GM23248 (cell line): ENCODE measurements at regions not wholly inside any gene's neighbourhood (a gene's known extent, or its start where the extent isn't known, plus 50 kb on each side); places are given as distances from the start of the nearest gene placed in this dataset.

Experiments
- DNase-seq: peaks from one replicate; pipeline ENCODE4 v3.0.0-alpha.2; 2015
- H2AFZ ChIP-seq: fragments of 200-600 bp; sonication (generic); 2 replicates; pipeline ENCODE4 v1.6.1; 2016; ENCODE audit warnings: antibody characterized with exemption
- H3F3A ChIP-seq: fragments of 200-600 bp; sonication (generic); 2 replicates; pipeline ENCODE4 v1.6.1; 2016; ENCODE audit warnings: mild to moderate bottlenecking, antibody characterized with exemption, mixed run types; ENCODE audit not compliant: insufficient read depth
- H3K27ac ChIP-seq: fragments of 200-600 bp; sonication (generic); 2 replicates; pipeline ENCODE4 v1.5.1; 2016; ENCODE audit warnings: mild to moderate bottlenecking
- H3K27me3 ChIP-seq: fragments of 200-600 bp; sonication (generic); replicated peaks from 2 replicates; pipeline ENCODE4 v1.6.1; 2016; ENCODE audit warnings: mild to moderate bottlenecking; ENCODE audit not compliant: insufficient read depth
- H3K36me3 ChIP-seq: fragments of 200-600 bp; sonication (generic); 2 replicates; pipeline ENCODE4 v1.6.1; 2016; ENCODE audit warnings: low read depth, mild to moderate bottlenecking
- H3K4me1 ChIP-seq: fragments of 200-600 bp; sonication (generic); 2 replicates; pipeline ENCODE4 v1.6.1; 2016; ENCODE audit warnings: mild to moderate bottlenecking; ENCODE audit not compliant: insufficient read depth
- H3K4me2 ChIP-seq: fragments of 200-600 bp; sonication (generic); one replicate; pipeline ENCODE4 v1.6.1; 2016; ENCODE audit warnings: mild to moderate bottlenecking; ENCODE audit not compliant: unreplicated experiment
- H3K4me3 ChIP-seq: fragments of 200-600 bp; sonication (generic); 2 replicates; pipeline ENCODE4 v1.5.1; 2016; ENCODE audit warnings: mild to moderate bottlenecking
- H3K79me2 ChIP-seq: fragments of 200-600 bp; sonication (generic); 2 replicates; pipeline ENCODE4 v1.6.1; 2016; ENCODE audit warnings: mild to moderate bottlenecking; ENCODE audit not compliant: insufficient read depth
- H3K9ac ChIP-seq: fragments of 200-600 bp; sonication (generic); 2 replicates; pipeline ENCODE4 v1.6.1; 2016; ENCODE audit warnings: mild to moderate bottlenecking
- H3K9me2 ChIP-seq: fragments of 200-600 bp; sonication (generic); 2 replicates; pipeline ENCODE4 v1.6.1; 2016; ENCODE audit warnings: mixed run types, mild to moderate bottlenecking, moderate library complexity; ENCODE audit not compliant: insufficient read depth
- H3K9me3 ChIP-seq: fragments of 200-600 bp; sonication (generic); one replicate; pipeline ENCODE4 v1.6.1; 2017; ENCODE audit warnings: low read depth
- H4K20me1 ChIP-seq: fragments of 200-600 bp; sonication (generic); 2 replicates; pipeline ENCODE4 v1.6.0; 2016; ENCODE audit not compliant: insufficient read depth
- EZH2 ChIP-seq: fragments of 200-600 bp; sonication (generic); IDR thresholded peaks from 2 replicates; pipeline ENCODE4 v1.6.1; 2018; ENCODE audit warnings: antibody characterized with exemption, mild to moderate bottlenecking; ENCODE audit not compliant: insufficient read depth, poor library complexity, severe bottlenecking
- EZH2phosphoT487 ChIP-seq: fragments of 200-600 bp; sonication (generic); IDR thresholded peaks from 2 replicates; pipeline ENCODE4 v1.6.1; 2018; ENCODE audit warnings: antibody characterized with exemption, moderate library complexity, mild to moderate bottlenecking, low read depth; ENCODE audit not compliant: insufficient read depth
- WGBS, 2 experiments: methylation state at CpG; one replicate each; pipeline ENCODE4 v1.1.6; 2015 to 2017; ENCODE audit warnings: low lambda C conversion rate in 2 of 2, low coverage in 1 of 2; ENCODE audit errors: missing lambda C conversion rate in 2 of 2; 5-methylcytosine and 5-hydroxymethylcytosine counted together
- in situ Hi-C: fragments of 300-500 bp; cut with MboI; formaldehyde crosslinking; loops from 2 replicates; pipeline ENCODE4 v1.15.0; 2020

- in situ Hi-C loops: no loop called here
- Histone ChIP-seq H3K27ac (no peak overlapping the region), H4K20me1 (no peaks in the 10 kb centered on the region), H3K9me3 (no peaks in the 10 kb centered on the region), H3K9me2 (no peaks in the 10 kb centered on the region), H3K9ac (no peak overlapping the region), H3K4me2 (no peak overlapping the region), H3F3A (no peaks in the 10 kb centered on the region), H3K36me3 (no peaks in the 10 kb centered on the region), H3K4me1 (no peaks in the 10 kb centered on the region), H2AFZ (no peak overlapping the region), H3K79me2 (no peaks in the 10 kb centered on the region), H3K4me3 (no peak overlapping the region), H3K27me3 (no peaks in the 10 kb centered on the region)
- 10 to 11% methylated on average over 1 of the region's 1 CpG for WGBS, 2 experiments
- TF ChIP-seq EZH2: no peak
- no peak for TF ChIP-seq EZH2phosphoT487
- no peak for DNase-seq
Observed at GRCh38 chr13:70893832-70894231, 785.6 kb upstream of the KLHL1 start.

- Histone ChIP-seq H3K4me1 (no peaks in the 10 kb centered on the region), H3K4me3 (no peak overlapping the region), H2AFZ (no peak overlapping the region), H3K4me2 (no peak overlapping the region), H3K9me2 (no peaks in the 10 kb centered on the region), H3K9ac (no peak overlapping the region), H3F3A (no peaks in the 10 kb centered on the region), H4K20me1 (no peaks in the 10 kb centered on the region), H3K27me3 (no peaks in the 10 kb centered on the region), H3K27ac (no peak overlapping the region), H3K36me3 (no peaks in the 10 kb centered on the region), H3K79me2 (no peaks in the 10 kb centered on the region), H3K9me3 (no peaks in the 10 kb centered on the region)
- no peak for DNase-seq
- TF ChIP-seq EZH2: no peak
- TF ChIP-seq EZH2phosphoT487: no peak
- in situ Hi-C loops: no loop called here
Observed at GRCh38 chr13:70890289-70890688, 782.0 kb upstream of the KLHL1 start.

GRCh38 chr13:70889163-70889562, 780.9 kb upstream of the KLHL1 start:
- WGBS, 2 experiments: 23 to 31% methylated on average over 5 of the region's 5 CpGs
- in situ Hi-C loops: no loop called here

GRCh38 chr13:70884196-70884595, 775.9 kb upstream of the KLHL1 start:
- 5 to 7% methylated on average over 2 of the region's 2 CpGs for WGBS, 2 experiments
- no peaks in the 10 kb centered on the region for H3F3A ChIP-seq
- H3K27me3 ChIP-seq: no peaks in the 10 kb centered on the region
- H2AFZ ChIP-seq: no peak overlapping the region
- H3K4me1 ChIP-seq: no peaks in the 10 kb centered on the region
- no peak for DNase-seq
- TF ChIP-seq EZH2 (no peak), EZH2phosphoT487 (no peak)
- H3K27ac ChIP-seq: no peak overlapping the region
- no peaks in the 10 kb centered on the region for H3K79me2 ChIP-seq
- H3K4me3 ChIP-seq: no peak overlapping the region
- no peaks in the 10 kb centered on the region for H3K9me2 ChIP-seq
- H3K9me3 ChIP-seq: no peaks in the 10 kb centered on the region
- no peaks in the 10 kb centered on the region for H4K20me1 ChIP-seq
- H3K4me2 ChIP-seq: no peak overlapping the region
- no peak overlapping the region for H3K9ac ChIP-seq
- in situ Hi-C loops: no loop called here
- no peaks in the 10 kb centered on the region for H3K36me3 ChIP-seq

More at GRCh38 chr13:70889163-70889562, 780.9 kb upstream of the KLHL1 start:
- Histone ChIP-seq H3F3A (no peaks in the 10 kb centered on the region), H3K27me3 (no peaks in the 10 kb centered on the region), H2AFZ (no peak overlapping the region), H3K9me3 (no peaks in the 10 kb centered on the region), H3K4me2 (no peak overlapping the region), H3K27ac (no peak overlapping the region), H3K4me3 (no peak overlapping the region), H3K4me1 (no peaks in the 10 kb centered on the region), H3K79me2 (no peaks in the 10 kb centered on the region), H3K9me2 (no peaks in the 10 kb centered on the region), H3K36me3 (no peaks in the 10 kb centered on the region), H3K9ac (no peak overlapping the region), H4K20me1 (no peaks in the 10 kb centered on the region)
- TF ChIP-seq EZH2: no peak
- no peak for TF ChIP-seq EZH2phosphoT487
- no peak for DNase-seq

GRCh38 chr13:70874636-70875035, 766.4 kb upstream of the KLHL1 start:
- Histone ChIP-seq H3K79me2 (no peaks in the 10 kb centered on the region), H4K20me1 (no peaks in the 10 kb centered on the region), H3K4me3 (no peak overlapping the region), H3K27me3 (no peaks in the 10 kb centered on the region), H3K4me1 (no peaks in the 10 kb centered on the region), H2AFZ (no peak overlapping the region), H3K4me2 (no peak overlapping the region), H3K9ac (no peak overlapping the region), H3K36me3 (no peaks in the 10 kb centered on the region), H3K9me2 (no peaks in the 10 kb centered on the region), H3F3A (no peaks in the 10 kb centered on the region), H3K9me3 (no peaks in the 10 kb centered on the region), H3K27ac (no peak overlapping the region)
- no peak for TF ChIP-seq EZH2
- no peak for TF ChIP-seq EZH2phosphoT487
- in situ Hi-C loops: no loop called here
- DNase-seq: no peak
- 32 to 34% methylated on average over 3 of the region's 3 CpGs for WGBS, 2 experiments
